ENCODE measurements at regions not wholly inside any gene's neighbourhood (a gene's known extent, or its start where the extent isn't known, plus 50 kb on each side); places are given as distances from the start of the nearest gene placed in this dataset.
"Not testable (repeated sequence)": the region's sequence is repeated elsewhere in the genome, so short reads cannot be mapped to it uniquely, and the experiment has no call there.

- TF ChIP-seq POLR2A (IDR thresholded peaks at IDR 0.05; ENCODE audit: low read depth) (no peak), POLR2AphosphoS5 (IDR thresholded peaks at IDR 0.05) (no peak), CTCF (IDR thresholded peaks at IDR 0.05) (no peak), EP300 (IDR thresholded peaks at IDR 0.05) (no peak)
- no peaks in the 10 kb centered on the region for H3K27me3 ChIP-seq
- 84% methylated on average over 4 of the region's 4 CpGs for WGBS
- no peak overlapping the region for H3K4me3 ChIP-seq
- no peak for DNase-seq (ENCODE audit: extremely low spot score)
- intact Hi-C loops (cut with DNase I): no loop called here
- H3K27ac ChIP-seq (replicated peaks in 1 of 4): no peak overlapping the region
- H3K4me1 ChIP-seq: no peaks in the 10 kb centered on the region
- H3K36me3 ChIP-seq: no peaks in the 10 kb centered on the region
- no peaks in the 10 kb centered on the region for H3K9me3 ChIP-seq
These were observed 192.2 kb upstream of the NDUFV2 start for GRCh38 chr18:8910186-8910822.

DNA sequence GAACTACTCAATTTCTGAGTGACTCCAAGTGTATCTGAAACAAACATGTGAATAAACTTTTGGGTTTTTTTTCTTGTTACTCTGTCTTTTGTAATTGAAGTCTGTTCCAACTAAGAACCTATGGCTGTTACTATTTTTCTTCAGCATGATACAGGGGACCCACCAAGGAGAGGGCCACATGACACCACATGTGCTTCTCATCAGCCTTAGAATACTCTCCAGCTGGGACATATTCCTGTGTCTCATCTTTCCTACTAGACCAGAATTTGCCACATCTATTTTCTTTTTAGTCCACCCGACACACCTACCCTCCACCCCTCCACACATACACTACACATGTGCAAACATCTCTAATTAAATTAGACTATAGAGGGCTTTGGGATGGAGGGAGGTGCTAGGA lies 191.7 kb upstream of the NDUFV2 start:
- 89% methylated on average over 1 of the region's 1 CpG for WGBS
- Histone ChIP-seq H3K9me3 (no peaks in the 10 kb centered on the region), H3K4me3 (no peak overlapping the region), H3K27ac (replicated peaks in 1 of 4) (no peak overlapping the region), H3K27me3 (no peaks in the 10 kb centered on the region), H3K36me3 (no peaks in the 10 kb centered on the region), H3K4me1 (no peaks in the 10 kb centered on the region)
- intact Hi-C loops (cut with DNase I): no loop called here
- no peak for DNase-seq (ENCODE audit: extremely low spot score)
- TF ChIP-seq POLR2A (IDR thresholded peaks at IDR 0.05; ENCODE audit: low read depth) (no peak), EP300 (IDR thresholded peaks at IDR 0.05) (no peak), CTCF (IDR thresholded peaks at IDR 0.05) (no peak), POLR2AphosphoS5 (IDR thresholded peaks at IDR 0.05) (no peak)

DNA sequence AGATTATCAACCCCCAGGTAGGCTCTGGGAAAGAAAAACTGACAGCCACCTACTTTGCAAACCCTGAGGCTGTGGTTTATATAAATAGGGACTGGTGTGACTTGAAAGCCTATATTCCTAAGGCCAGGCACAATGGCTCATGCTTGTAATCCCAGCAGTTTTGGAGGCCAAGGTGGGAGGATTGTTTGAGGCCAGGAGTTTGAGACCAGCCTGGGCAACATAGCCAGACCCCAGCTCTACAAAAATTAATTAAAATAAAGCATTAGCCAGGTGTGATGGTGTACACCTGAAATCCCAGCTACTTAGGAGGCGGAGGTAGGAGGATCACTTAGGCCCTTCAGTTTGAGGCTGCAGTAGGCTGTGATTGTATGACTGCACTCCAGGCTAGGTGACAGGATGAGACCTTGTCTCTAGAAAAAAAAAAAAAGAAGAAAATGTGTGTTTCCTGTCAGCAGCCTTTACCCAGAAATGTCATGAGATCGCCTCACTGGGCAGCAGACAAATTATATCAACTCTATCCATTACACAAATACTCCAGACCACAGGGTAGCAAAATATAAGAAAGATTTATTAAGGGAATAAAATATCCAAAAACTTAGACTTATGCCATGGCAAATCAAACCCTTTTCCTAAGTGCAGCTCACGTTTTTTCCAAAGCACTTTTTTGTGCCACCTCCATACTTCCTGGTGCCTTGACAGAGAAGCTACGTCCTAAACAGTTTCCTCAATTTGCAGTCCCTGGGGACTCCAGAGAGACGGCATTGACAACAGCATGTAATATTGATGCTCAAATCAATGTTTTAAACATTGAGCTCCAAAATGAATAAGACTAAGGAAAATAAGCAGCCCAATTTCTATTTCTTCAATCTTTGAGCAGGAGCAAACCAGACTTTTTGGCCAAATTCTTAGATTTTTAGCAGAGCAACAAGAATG lies 190.8 kb upstream of the NDUFV2 start:
- Histone ChIP-seq H3K9me3 (no peaks in the 10 kb centered on the region), H3K4me1 (no peaks in the 10 kb centered on the region), H3K4me3 (no peak overlapping the region), H3K36me3 (no peaks in the 10 kb centered on the region), H3K27ac (replicated peaks in 1 of 4) (no peak overlapping the region), H3K27me3 (no peaks in the 10 kb centered on the region)
- DNase-seq (ENCODE audit: extremely low spot score): peak; percentile 12
- TF ChIP-seq CTCF (IDR thresholded peaks at IDR 0.05) (no peak), POLR2A (IDR thresholded peaks at IDR 0.05; ENCODE audit: low read depth) (no peak)
- intact Hi-C loops (cut with DNase I): no loop called here
- WGBS: 89% methylated on average over 5 of the region's 5 CpGs

DNA sequence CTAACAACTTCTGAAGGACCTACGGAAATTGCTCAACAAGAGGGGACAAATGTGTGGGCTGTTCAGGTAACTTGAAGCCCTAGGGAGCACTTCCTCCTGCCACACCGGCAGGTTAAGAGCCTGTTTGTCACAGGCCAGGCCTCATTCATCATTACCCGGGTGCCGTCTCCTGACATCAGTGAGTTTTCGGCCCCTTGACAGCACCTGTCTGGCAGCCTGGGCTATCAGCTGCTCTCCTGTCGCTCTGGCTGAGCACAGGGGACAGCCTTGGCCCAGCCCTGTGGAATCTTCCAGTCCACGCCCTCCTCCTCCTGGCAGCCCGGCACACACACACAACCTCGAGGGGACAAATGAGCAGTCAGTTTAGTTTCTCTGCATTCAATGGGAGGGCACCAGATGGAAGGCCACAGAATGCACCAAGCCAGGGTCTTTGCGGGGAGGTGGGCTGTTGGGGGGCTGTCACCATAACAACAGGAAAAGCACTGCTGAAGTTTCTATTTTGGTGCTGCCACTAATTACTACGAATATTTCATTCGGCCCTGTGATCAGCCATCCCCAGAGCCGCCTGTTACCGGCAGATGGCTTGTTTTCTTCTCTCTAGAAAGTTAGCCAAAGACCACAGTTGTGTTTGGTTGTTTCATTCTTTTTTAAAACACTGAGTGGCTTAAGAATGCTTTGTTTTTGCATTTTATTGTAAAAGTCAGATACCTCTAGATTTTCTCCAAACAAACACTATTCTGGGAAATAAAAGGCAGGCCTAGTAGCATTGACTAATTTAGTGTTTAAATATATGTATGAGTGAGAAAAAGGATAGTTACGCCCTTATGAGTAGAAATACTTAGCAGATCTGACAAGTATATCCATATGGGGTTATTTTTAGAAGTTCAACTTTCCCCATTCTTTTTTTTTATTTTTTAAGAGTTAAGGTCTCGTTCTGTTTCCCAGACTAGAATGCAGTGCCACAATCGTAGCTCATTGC lies 189.9 kb upstream of the NDUFV2 start:
- Histone ChIP-seq H3K4me1 (no peaks in the 10 kb centered on the region), H3K27me3 (no peaks in the 10 kb centered on the region), H3K36me3 (no peaks in the 10 kb centered on the region), H3K9me3 (no peaks in the 10 kb centered on the region), H3K27ac (replicated peaks in 1 of 4) (no peak overlapping the region), H3K4me3 (no peak overlapping the region)
- peak; percentile 70 for DNase-seq (ENCODE audit: extremely low spot score)
- WGBS: 73% methylated on average over 11 of the region's 17 CpGs
- TF ChIP-seq CTCF (IDR thresholded peaks at IDR 0.05) (no peak), POLR2AphosphoS5 (IDR thresholded peaks at IDR 0.05) (no peak), POLR2A (IDR thresholded peaks at IDR 0.05; ENCODE audit: low read depth) (no peak), EP300 (IDR thresholded peaks at IDR 0.05) (no peak)
- intact Hi-C loops (cut with DNase I): no loop called here

DNA sequence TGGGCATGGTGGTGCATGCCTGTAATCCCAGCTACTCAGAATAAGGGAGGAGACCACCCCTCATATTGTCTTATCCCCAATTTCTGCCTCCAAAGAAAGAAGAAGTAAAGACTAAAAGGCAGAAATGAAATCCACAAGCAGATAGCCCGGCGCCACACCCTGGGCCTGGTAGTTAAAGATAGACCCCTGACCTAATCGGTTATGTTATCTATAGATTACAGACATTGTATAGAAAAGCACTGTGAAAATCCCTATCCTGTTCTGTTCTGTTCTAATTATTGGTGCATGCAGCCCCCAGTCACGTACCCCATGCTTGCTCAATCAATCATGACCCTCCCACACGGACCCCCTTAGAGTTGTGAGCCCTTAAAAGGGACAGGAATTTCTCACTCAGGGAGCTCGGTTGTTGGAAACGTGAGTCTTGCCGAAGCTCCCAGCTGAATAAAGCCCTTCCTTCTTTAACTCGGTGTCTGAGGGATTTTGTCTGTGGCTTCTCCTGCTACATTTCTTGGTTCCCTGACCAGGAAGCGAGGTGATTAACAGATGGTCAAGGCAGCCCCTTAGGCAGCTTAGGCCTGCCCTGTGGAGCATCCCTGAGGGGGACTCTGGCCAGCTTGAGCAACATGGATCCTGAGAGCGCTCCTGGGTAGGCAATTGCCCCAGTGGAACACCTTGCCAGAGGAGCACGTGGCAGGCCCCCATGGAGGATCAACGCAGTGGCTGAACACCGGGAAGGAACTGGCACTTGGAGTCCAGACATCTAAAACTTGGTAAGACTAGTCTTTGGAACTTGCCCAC lies 188.7 kb upstream of the NDUFV2 start:
- WGBS: 87% methylated on average over 10 of the region's 14 CpGs
- intact Hi-C loops (cut with DNase I): not testable (repeated sequence)

DNA sequence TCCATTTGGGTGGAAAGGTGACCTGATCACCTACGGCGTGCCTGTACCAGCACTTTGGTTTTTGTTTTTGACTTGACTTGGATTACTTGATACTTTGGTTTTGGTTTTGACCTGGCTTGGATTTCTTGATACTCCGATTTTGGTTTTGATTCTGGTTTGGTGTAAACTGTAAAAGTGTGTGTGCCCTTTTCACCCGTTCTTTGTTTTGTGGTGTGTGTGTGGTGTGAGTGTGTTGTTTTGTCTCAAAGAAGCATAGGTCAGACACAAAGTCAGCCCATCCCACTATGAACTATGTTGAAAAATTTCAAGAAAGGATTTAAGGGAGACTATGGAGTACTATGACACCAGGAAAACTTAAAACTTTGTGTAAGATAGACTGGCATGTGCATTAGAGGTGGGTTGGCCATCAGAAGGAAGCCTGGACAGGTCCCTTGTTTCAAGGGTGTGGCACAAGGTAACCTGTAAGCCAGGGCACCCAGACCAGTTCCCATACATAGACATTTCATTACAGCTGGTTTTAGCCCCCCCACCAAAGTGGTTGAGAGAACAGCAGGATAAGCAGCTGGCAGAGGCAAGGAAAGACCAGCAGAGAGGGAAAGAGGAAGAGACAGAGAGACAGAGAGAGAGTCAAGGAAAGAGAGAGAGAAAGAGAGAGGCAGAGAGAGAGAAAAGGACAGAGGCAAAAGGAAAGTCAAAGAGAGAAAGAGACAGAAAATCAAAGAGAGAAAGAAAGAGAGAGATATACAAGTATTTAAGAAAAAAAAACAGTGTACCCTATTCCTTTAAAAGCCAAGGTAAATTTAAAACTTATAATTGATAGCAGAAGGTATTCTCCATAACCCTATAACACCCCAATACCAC lies 187.9 kb upstream of the NDUFV2 start:
- peak; percentile 7 for DNase-seq (ENCODE audit: extremely low spot score)
- 95% methylated on average over 4 of the region's 4 CpGs for WGBS
- intact Hi-C loops (cut with DNase I); H3K36me3 ChIP-seq; H3K9me3 ChIP-seq; H3K4me3 ChIP-seq; H3K27ac ChIP-seq (replicated peaks in 1 of 4); H3K27me3 ChIP-seq; H3K4me1 ChIP-seq: not testable (repeated sequence)

More for the DNA sequence above, 188.7 kb upstream of the NDUFV2 start:
- DNase-seq (ENCODE audit: extremely low spot score): peak; percentile 17
- not testable (repeated sequence) for H3K27ac ChIP-seq (replicated peaks in 1 of 4); H3K4me3 ChIP-seq; H3K36me3 ChIP-seq; H3K27me3 ChIP-seq; H3K4me1 ChIP-seq; H3K9me3 ChIP-seq
